Epithelial cell of esophagus (primary cell): ENCODE measurements at regions not wholly inside any gene's neighbourhood (a gene's known extent, or its start where the extent isn't known, plus 50 kb on each side); places are given as distances from the start of the nearest gene placed in this dataset.

ENCODE experiments used
- DNase-seq: peaks from one replicate; pipeline ENCODE4 v3.0.0; 2010; ENCODE audit warnings: low read depth
- H3K4me3 ChIP-seq: 2 replicates; pipeline ENCODE4 v1.5.1; 2011; ENCODE audit warnings: mild to moderate bottlenecking, low read length, control low read depth
- CTCF ChIP-seq: IDR thresholded peaks from 2 replicates; pipeline ENCODE4 v1.5.1; 2011; ENCODE audit warnings: low read depth, mild to moderate bottlenecking, low read length, control low read depth, inconsistent platforms; ENCODE audit not compliant: insufficient read depth; ENCODE audit errors: missing control alignments

DNA sequence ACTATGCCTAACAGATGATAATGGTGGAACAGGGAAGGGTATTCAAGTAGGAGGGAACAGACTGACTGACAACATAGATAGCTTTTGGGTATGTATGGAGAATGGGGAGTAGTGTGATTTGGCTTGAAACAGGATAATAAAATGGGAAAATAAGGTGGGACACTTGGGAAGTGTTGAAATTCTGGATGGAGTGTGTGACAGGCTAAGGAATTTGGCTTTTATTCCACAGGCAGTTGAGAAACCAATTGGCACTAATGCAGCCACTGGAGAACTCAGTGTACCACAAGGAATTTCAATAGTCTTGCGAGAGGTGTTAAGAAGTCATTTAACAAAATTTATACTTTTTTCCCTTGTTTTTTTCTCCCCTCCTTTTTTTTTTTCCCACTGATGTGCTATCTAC is 153.5 kb upstream of the ELAVL2 start:
- no peak for DNase-seq
- TF ChIP-seq CTCF = no peak
- no peak overlapping the region for H3K4me3 ChIP-seq

- no peak for TF ChIP-seq CTCF
- no peak overlapping the region for H3K4me3 ChIP-seq
- peak; percentile 22 for DNase-seq
Observed at GRCh38 chr9:23962101-23962500, 136.1 kb upstream of the ELAVL2 start.

DNA sequence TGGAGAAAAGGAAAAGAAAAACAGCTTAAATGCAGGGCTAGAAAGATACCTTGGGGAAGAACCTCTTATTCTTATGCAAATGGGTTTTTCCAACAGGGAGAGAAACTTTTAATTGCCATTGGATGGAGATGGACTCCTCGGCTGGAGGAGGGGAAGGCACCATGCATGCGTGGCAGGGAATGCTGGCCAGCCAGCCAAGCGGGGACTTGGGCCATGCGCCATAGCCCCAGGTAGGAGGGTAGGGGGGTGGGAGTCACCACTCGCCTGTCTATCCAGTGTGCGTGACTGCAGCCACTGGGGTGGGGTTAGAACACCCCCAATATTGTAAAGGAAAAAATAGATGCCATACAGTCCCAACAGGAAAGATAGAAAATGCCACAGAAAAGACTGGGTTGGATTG is 119.9 kb upstream of the ELAVL2 start:
- no peak for DNase-seq
- no peak for TF ChIP-seq CTCF
- H3K4me3 ChIP-seq = no peak overlapping the region

DNA sequence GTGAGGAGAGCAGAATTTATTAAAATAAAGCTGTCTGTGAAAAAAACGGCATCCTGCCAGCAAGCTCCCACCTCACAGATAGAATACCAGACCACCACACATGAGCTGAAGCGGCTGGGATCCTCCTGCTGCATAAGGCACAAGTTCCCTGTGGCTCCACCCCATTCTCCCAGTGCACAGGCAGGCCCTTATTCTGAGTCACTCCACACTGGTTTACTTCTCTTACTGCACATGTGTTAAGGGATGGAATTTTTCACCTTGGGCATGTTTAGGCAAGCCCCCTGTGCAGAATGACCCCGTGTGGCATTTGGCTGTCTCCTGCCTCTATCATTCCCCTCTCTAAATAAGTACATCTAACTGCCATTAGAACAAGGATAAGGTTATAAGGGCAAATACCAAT is 115.0 kb upstream of the ELAVL2 start:
- peak; percentile 38 for DNase-seq
- no peak for TF ChIP-seq CTCF
- H3K4me3 ChIP-seq = no peak overlapping the region

- DNase-seq = no peak
- TF ChIP-seq CTCF = no peak
- H3K4me3 ChIP-seq = no peak overlapping the region
Observed at GRCh38 chr9:23938908-23939307, 112.9 kb upstream of the ELAVL2 start.

- no peak for TF ChIP-seq CTCF
- DNase-seq = no peak
- H3K4me3 ChIP-seq = no peak overlapping the region
Observed at GRCh38 chr9:23934291-23934906, 108.4 kb upstream of the ELAVL2 start.

DNA sequence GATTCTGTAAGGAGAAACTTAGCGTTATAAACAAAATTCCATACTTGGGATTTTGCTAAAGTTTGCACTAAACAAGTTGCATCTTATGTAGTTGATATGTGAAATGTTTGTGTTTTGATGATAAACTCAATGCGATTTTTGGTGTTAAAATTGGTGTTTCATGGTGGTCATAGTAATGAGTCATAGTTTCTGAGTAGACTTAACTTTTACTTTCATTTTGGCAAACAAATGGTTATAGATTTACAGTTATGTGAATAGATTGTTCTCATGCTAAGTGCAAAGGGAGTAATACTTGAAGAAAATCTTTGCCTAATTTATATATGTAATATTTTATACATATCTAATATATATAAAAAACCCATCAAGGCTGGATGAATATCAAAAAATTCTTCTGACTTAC is 107.3 kb upstream of the ELAVL2 start:
- TF ChIP-seq CTCF = no peak
- DNase-seq = no peak
- no peak overlapping the region for H3K4me3 ChIP-seq
